OCI-LY1 (cell line): ENCODE measurements at regions not wholly inside any gene's neighbourhood (a gene's known extent, or its start where the extent isn't known, plus 50 kb on each side); places are given as distances from the start of the nearest gene placed in this dataset.

Experiments
- EZH2 ChIP-seq: fragments of 200-600 bp; sonication (generic), shearing (Covaris generic); IDR thresholded peaks from 2 replicates; pipeline ENCODE4 v1.8.0; 2017; ENCODE audit warnings: borderline replicate concordance, mixed run types, mild to moderate bottlenecking, antibody characterized with exemption, low read length, moderate library complexity, mixed read lengths
- TF ChIP-seq, protein P1 (sequence below): fragments of 200-600 bp; sonication (generic), shearing (Covaris generic); IDR thresholded peaks from 2 replicates; pipeline ENCODE4 v1.5.1; 2017; ENCODE audit warnings: mild to moderate bottlenecking, antibody characterized with exemption, low read length, moderate library complexity, mixed read lengths

DNA sequence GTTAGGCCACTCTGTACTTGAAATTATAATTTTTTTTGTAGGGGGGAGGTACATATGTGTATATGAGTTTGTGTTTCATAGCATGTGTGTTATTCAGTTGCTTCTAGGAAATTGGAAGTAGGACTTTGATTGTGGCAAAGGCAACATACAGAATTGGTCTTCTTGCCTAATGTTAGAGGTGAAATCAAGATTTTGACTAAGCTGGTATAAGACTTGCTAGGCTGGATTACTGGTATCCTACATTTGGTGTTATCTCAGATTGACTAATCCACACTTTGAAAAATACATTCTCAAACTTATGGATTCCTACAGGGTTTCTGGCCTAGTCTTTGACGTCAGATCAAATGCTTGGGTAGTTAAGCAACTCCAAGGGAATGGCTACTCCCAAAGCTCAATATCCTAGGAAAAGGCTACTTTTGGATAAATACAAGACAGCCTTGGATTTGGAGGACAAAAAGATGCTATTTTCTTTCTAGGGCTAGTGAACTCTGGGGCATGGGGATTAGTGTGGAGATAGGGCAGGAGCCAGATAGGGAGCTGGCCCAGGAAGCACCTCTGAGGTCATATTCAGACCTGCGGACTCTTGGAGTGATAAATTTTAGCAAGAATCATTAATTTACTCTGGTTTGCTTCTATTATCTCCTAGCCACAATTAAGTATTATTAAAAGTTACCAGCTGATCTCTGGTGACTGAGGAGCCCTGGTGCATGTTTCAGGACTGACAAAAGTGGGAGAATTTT, 144.0 kb upstream of the RPS23 start:
- TF ChIP-seq, protein P1, sequence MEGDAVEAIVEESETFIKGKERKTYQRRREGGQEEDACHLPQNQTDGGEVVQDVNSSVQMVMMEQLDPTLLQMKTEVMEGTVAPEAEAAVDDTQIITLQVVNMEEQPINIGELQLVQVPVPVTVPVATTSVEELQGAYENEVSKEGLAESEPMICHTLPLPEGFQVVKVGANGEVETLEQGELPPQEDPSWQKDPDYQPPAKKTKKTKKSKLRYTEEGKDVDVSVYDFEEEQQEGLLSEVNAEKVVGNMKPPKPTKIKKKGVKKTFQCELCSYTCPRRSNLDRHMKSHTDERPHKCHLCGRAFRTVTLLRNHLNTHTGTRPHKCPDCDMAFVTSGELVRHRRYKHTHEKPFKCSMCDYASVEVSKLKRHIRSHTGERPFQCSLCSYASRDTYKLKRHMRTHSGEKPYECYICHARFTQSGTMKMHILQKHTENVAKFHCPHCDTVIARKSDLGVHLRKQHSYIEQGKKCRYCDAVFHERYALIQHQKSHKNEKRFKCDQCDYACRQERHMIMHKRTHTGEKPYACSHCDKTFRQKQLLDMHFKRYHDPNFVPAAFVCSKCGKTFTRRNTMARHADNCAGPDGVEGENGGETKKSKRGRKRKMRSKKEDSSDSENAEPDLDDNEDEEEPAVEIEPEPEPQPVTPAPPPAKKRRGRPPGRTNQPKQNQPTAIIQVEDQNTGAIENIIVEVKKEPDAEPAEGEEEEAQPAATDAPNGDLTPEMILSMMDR = no peak
- TF ChIP-seq EZH2 = no peak
